ENCODE measurements at regions not wholly inside any gene's neighbourhood (a gene's known extent, or its start where the extent isn't known, plus 50 kb on each side); places are given as distances from the start of the nearest gene placed in this dataset.

GRCh38 chr11:119853581-119854360 lies 124.8 kb upstream of the NECTIN1 start:
- TF ChIP-seq EZH2 (IDR thresholded peaks at IDR 0.05) (no peak), POLR2AphosphoS5 (IDR thresholded peaks at IDR 0.05; ENCODE audit: borderline replicate concordance, low read depth, low read length) (no peak)

All from SK-N-MC (cell line).